Spleen (tissue), 11 donors: ENCODE measurements at regions not wholly inside any gene's neighbourhood (a gene's known extent, or its start where the extent isn't known, plus 50 kb on each side); places are given as distances from the start of the nearest gene placed in this dataset.

Experiments
- DNase-seq: peaks from one replicate; pipeline ENCODE4 v3.0.0-alpha.2; 2020
- H3K27ac ChIP-seq, 8 donors: fragments of 200-600 bp; sonication (generic) in 7 of 8; 1 replicate in 4 of 8; 2 replicates in 4 of 8; pipeline versions ENCODE4 v1.5.0 to v1.8.0; 2016 to 2021; ENCODE audit warnings: inconsistent platforms in 4 of 8, mild to moderate bottlenecking in 4 of 8, moderate library complexity in 1 of 8
- H3K27me3 ChIP-seq, 7 donors: fragments of 200-600 bp; sonication (generic) in 6 of 7; replicated peaks in 1 of 7; 1 replicate in 4 of 7; 2 replicates in 3 of 7; pipeline versions ENCODE4 v1.5.0 to v1.8.0; 2016 to 2021; ENCODE audit warnings: inconsistent platforms in 3 of 7, mild to moderate bottlenecking in 1 of 7
- H3K36me3 ChIP-seq, 6 donors: fragments of 200-600 bp; sonication (generic) in 5 of 6; 1 replicate in 4 of 6; 2 replicates in 2 of 6; pipeline versions ENCODE4 v1.5.0 to v1.8.0; 2016 to 2021; ENCODE audit warnings: inconsistent platforms in 2 of 6
- H3K4me1 ChIP-seq, 6 donors: fragments of 200-600 bp; sonication (generic) in 5 of 6; 1 replicate in 3 of 6; 2 replicates in 3 of 6; pipeline versions ENCODE4 v1.5.0 to v1.8.0; 2016 to 2021; ENCODE audit warnings: inconsistent platforms in 3 of 6
- H3K4me3 ChIP-seq, 8 donors: fragments of 200-600 bp; sonication (generic) in 7 of 8; 1 replicate in 4 of 8; 2 replicates in 4 of 8; pipeline versions ENCODE4 v1.5.0 to v1.8.0; 2016 to 2021; ENCODE audit warnings: inconsistent platforms in 4 of 8, mild to moderate bottlenecking in 4 of 8, moderate library complexity in 2 of 8
- H3K9me3 ChIP-seq, 8 donors: fragments of 200-600 bp; sonication (generic) in 7 of 8; 1 replicate in 4 of 8; 2 replicates in 4 of 8; pipeline versions ENCODE4 v1.5.0 to v1.8.0; 2016 to 2021; ENCODE audit warnings: inconsistent platforms in 4 of 8
- CTCF ChIP-seq, 11 experiments: fragments of 200-600 bp in 7 of 11; fragments of 450-650 bp in 4 of 11; sonication (generic) in 4 of 11; IDR thresholded peaks in 8 of 11; conservative IDR thresholded peaks in 3 of 11; 1 replicate in 7 of 11; 2 replicates in 4 of 11; pipeline versions ENCODE4 v1.4.0 to v1.8.0; 2016 to 2021; ENCODE audit warnings: antibody characterized with exemption in 11 of 11, inconsistent platforms in 4 of 11, mild to moderate bottlenecking in 1 of 11
- POLR2A ChIP-seq, 3 donors: fragments of 450-650 bp; IDR thresholded peaks; one replicate each; pipeline ENCODE4 v1.5.1; 2017; ENCODE audit warnings: antibody characterized with exemption in 3 of 3, mild to moderate bottlenecking in 1 of 3
- POLR2AphosphoS5 ChIP-seq, 3 donors: sonication (generic); formaldehyde crosslinking; IDR thresholded peaks; one replicate each; pipeline ENCODE4 v1.5.1; 2017; ENCODE audit warnings: antibody characterized with exemption in 3 of 3
- WGBS, 5 donors: extraction: QIAGEN DNeasy Blood & Tissue Kit in 3 of 5; methylation state at CpG; one replicate each; pipeline versions ENCODE4 v1.1.5 to v1.1.7; 2013 to 2018; 5-methylcytosine and 5-hydroxymethylcytosine counted together
- intact Hi-C: fragments of 100-400 bp; cut with DNase I; formaldehyde crosslinking; loops from one replicate; pipeline ENCODE4 v1.15.0; 2023; ENCODE audit warnings: low total_unique reads
- donor health status: healthy with polysubstance abuse.
- donor health status: DM: no; HTN: no; CAD: no; lungs with moderate emphysema.
- donor health status: DM: no; HTN: no; CAD: no.
- donor health status: Bipolar disorder and iron deficiency.
- donor health status: healthy.
- donor health status: DM: no; HTN: no; CAD: no.
- donor health status: DM: yes; HTN: yes; CAD: no.

DNA sequence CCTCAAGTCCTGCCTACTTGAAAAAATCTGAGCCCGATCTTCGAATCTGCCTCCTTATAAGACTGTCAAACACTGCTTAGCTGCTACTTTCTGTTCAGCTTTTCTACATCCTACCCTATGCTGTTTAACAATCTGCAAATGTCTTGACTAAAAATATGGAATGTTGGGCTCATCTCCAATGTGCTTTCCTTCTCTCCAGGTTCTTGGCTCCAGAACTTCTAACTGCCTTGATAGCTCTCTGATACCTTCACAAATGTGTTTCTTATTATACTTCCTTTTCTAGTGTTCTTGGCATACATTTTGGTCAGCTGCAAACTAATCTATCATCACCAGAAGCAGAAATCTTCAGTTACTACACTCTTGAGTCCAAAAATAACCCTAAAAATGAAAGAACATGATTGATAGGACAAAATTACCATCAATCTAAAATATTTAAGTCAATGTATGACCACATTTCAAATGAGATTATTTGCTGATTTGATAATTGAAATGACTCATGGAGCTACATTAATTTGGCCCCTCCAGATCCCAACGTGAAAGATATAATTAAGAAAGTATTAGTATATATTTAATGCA, 372.3 kb upstream of the MON1B start:
- Histone ChIP-seq H3K4me3 (no peak overlapping the region), H3K36me3 (no peaks in the 10 kb centered on the region), H3K4me1 (no peaks in the 10 kb centered on the region), H3K27ac (no peak overlapping the region), H3K9me3 (peaks cover 0 to 4% (median 0%) of the 10 kb centered on the region in 8 donors), H3K27me3 (no peaks in the 10 kb centered on the region)
- intact Hi-C loops: no loop called here
- 27 to 68% (median 50%) methylated on average over 3 of the region's 3 CpGs for WGBS, 5 donors
- TF ChIP-seq POLR2AphosphoS5 (IDR thresholded peaks at IDR 0.05) (no peak), POLR2A (IDR thresholded peaks at IDR 0.05) (no peak), CTCF (IDR thresholded peaks at IDR 0.05 in 8 of 11, conservative IDR thresholded peaks at IDR 0.05 in 3 of 11) (no peak)
- DNase-seq: no peak

GRCh38 chr16:76819226-76819916, 371.6 kb upstream of the MON1B start:
- Histone ChIP-seq H3K27ac (no peak overlapping the region), H3K9me3 (peaks cover 0 to 2% (median 0%) of the 10 kb centered on the region in 8 donors), H3K36me3 (no peaks in the 10 kb centered on the region), H3K27me3 (no peaks in the 10 kb centered on the region), H3K4me3 (no peak overlapping the region), H3K4me1 (no peaks in the 10 kb centered on the region)
- intact Hi-C loops: no loop called here
- DNase-seq: no peak
- whole genome bisulfite sequencing, 5 donors: 83 to 90% (median 86%) methylated on average over 8 of the region's 8 CpGs
- TF ChIP-seq CTCF (IDR thresholded peaks at IDR 0.05 in 8 of 11, conservative IDR thresholded peaks at IDR 0.05 in 3 of 11) (no peak), POLR2AphosphoS5 (IDR thresholded peaks at IDR 0.05) (no peak), POLR2A (IDR thresholded peaks at IDR 0.05) (no peak)

DNA sequence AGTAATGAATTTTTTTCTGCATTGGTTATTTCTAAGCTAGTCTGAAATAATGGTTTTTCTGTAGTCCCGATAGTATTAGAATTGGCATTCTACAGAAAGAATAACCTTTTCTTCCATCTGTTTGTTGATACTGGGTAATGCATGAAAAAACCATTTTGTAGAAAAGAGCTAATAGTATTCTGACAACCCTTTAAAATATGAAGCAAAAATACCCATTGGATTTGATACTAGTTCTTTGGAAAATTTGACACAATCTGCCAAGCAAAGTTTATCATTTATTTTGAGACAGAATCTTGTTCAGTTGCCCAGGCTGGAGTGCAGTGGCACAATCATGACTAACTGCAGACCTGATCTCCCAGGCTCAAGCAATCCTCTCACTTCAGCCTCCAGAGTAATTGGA, 366.8 kb upstream of the MON1B start:
- Histone ChIP-seq H3K4me3 (no peak overlapping the region), H3K4me1 (no peaks in the 10 kb centered on the region), H3K36me3 (no peaks in the 10 kb centered on the region), H3K27ac (no peak overlapping the region), H3K9me3 (no peaks in the 10 kb centered on the region), H3K27me3 (no peaks in the 10 kb centered on the region)
- no peak for TF ChIP-seq CTCF (IDR thresholded peaks at IDR 0.05 in 8 of 11, conservative IDR thresholded peaks at IDR 0.05 in 3 of 11)
- no peak for TF ChIP-seq POLR2A (IDR thresholded peaks at IDR 0.05)
- TF ChIP-seq POLR2AphosphoS5 (IDR thresholded peaks at IDR 0.05): no peak
- 90 to 93% (median 92%) methylated on average over 1 of the region's 1 CpG for WGBS, 5 donors
- DNase-seq: no peak
- intact Hi-C loops: no loop called here

- TF ChIP-seq POLR2AphosphoS5 (IDR thresholded peaks at IDR 0.05): no peak
- 77 to 93% (median 81%) methylated on average over 2 of the region's 2 CpGs for WGBS, 5 donors
- Histone ChIP-seq H3K27ac (no peak overlapping the region), H3K4me3 (no peak overlapping the region), H3K36me3 (no peaks in the 10 kb centered on the region), H3K9me3 (no peaks in the 10 kb centered on the region), H3K27me3 (no peaks in the 10 kb centered on the region), H3K4me1 (no peaks in the 10 kb centered on the region)
- no peak for DNase-seq
- intact Hi-C loops: no loop called here
Observed at GRCh38 chr16:76824791-76825190, 366.2 kb upstream of the MON1B start.
